Karpas-422 (cell line): ENCODE measurements at regions not wholly inside any gene's neighbourhood (a gene's known extent, or its start where the extent isn't known, plus 50 kb on each side); places are given as distances from the start of the nearest gene placed in this dataset.
"Not testable (repeated sequence)": the region's sequence is repeated elsewhere in the genome, so short reads cannot be mapped to it uniquely, and the experiment has no call there.

ENCODE experiments used
- DNase-seq: peaks from one replicate; pipeline ENCODE4 v3.0.0-alpha.2; 2015
- H2AFZ ChIP-seq: fragments of 200-600 bp; sonication (generic); 2 replicates; pipeline ENCODE4 v1.6.1; 2014; ENCODE audit warnings: antibody characterized with exemption, low read length, mixed read lengths
- H3K27ac ChIP-seq: fragments of 200-600 bp; sonication (generic); 2 replicates; pipeline ENCODE4 v1.5.1; 2014; ENCODE audit warnings: mild to moderate bottlenecking, low read length, moderate library complexity
- H3K27me3 ChIP-seq: fragments of 200-600 bp; sonication (generic); 2 replicates; pipeline ENCODE4 v1.6.1; 2014; ENCODE audit warnings: low read length, mixed read lengths
- H3K36me3 ChIP-seq: fragments of 200-600 bp; sonication (generic); 2 replicates; pipeline ENCODE4 v1.6.1; 2014; ENCODE audit warnings: low read length, mixed read lengths; ENCODE audit not compliant: insufficient read depth
- H3K4me1 ChIP-seq: fragments of 200-600 bp; sonication (generic); 2 replicates; pipeline ENCODE4 v1.6.1; 2014; ENCODE audit warnings: mild to moderate bottlenecking, low read length, mixed read lengths
- H3K4me2 ChIP-seq: fragments of 200-600 bp; sonication (generic); 2 replicates; pipeline ENCODE4 v1.6.1; 2014; ENCODE audit warnings: low read length, low read depth, mild to moderate bottlenecking; ENCODE audit not compliant: poor library complexity, severe bottlenecking
- H3K4me3 ChIP-seq: fragments of 200-600 bp; sonication (generic); 2 replicates; pipeline ENCODE4 v1.5.1; 2014; ENCODE audit warnings: mild to moderate bottlenecking, antibody characterized with exemption, low read length, mixed read lengths
- H3K79me2 ChIP-seq: fragments of 200-600 bp; sonication (generic); 2 replicates; pipeline ENCODE4 v1.6.1; 2014; ENCODE audit warnings: mild to moderate bottlenecking, low read length, mixed read lengths
- H3K9ac ChIP-seq: fragments of 200-600 bp; sonication (generic); 2 replicates; pipeline ENCODE4 v1.6.0; 2014; ENCODE audit warnings: low read length
- H3K9me2 ChIP-seq: fragments of 200-600 bp; sonication (generic), shearing (Covaris generic); replicated peaks from 2 replicates; pipeline ENCODE4 v1.6.0; 2014; ENCODE audit warnings: mild to moderate bottlenecking, low read length, moderate library complexity; ENCODE audit not compliant: insufficient read depth
- H3K9me3 ChIP-seq: fragments of 300-700, 200-600 bp; sonication (generic); 2 replicates; pipeline ENCODE4 v1.6.1; 2014; ENCODE audit warnings: low read length, mixed read lengths
- H4K20me1 ChIP-seq: fragments of 200-600 bp; sonication (generic); 2 replicates; pipeline ENCODE4 v1.6.1; 2014; ENCODE audit warnings: mild to moderate bottlenecking, antibody characterized with exemption, low read length, low read depth; ENCODE audit not compliant: insufficient read depth

DNA sequence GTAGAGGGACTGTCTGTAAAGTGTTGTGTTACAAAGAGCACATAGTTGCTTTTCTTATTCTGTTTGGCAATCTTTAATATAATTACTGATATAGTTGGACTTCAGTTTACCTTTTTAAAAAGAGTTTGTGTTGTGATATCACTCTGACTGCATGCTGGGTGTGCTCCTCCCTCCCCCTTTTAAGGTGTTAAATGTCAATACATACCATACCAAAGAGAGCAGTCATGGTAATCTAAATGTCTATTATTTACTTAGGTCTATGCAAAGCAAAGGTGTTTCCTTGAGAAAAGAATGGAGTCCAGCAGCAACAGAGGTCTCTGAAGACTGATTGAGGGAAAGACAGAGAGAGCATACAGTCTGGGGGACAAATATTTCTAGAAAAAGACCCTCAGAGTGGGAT, 275.1 kb upstream of the NRP1 start:
- H3K4me1 ChIP-seq: no peaks in the 10 kb centered on the region
- no peak overlapping the region for H2AFZ ChIP-seq
- no peak overlapping the region for H3K9ac ChIP-seq
- H3K9me2 ChIP-seq: no peaks in the 10 kb centered on the region
- no peak overlapping the region for H3K27ac ChIP-seq
- H3K79me2 ChIP-seq: no peaks in the 10 kb centered on the region
- no peak for DNase-seq
- H3K27me3 ChIP-seq: no peaks in the 10 kb centered on the region
- no peaks in the 10 kb centered on the region for H3K36me3 ChIP-seq
- no peaks in the 10 kb centered on the region for H4K20me1 ChIP-seq
- H3K4me3 ChIP-seq: no peak overlapping the region
- H3K9me3 ChIP-seq: no peaks in the 10 kb centered on the region; the same call in 1 of the 2 replicates
- no peak overlapping the region for H3K4me2 ChIP-seq

GRCh38 chr10:33602278-33602677, 267.8 kb upstream of the NRP1 start:
- no peaks in the 10 kb centered on the region for H3K27me3 ChIP-seq
- no peak for DNase-seq
- no peak overlapping the region for H2AFZ ChIP-seq
- H3K9me3 ChIP-seq: peaks cover 5% of the 10 kb centered on the region
- H3K27ac ChIP-seq: no peak overlapping the region
- H3K4me3 ChIP-seq: no peak overlapping the region
- no peaks in the 10 kb centered on the region for H3K79me2 ChIP-seq
- H3K4me2 ChIP-seq: no peak overlapping the region
- no peak overlapping the region for H3K9ac ChIP-seq
- no peaks in the 10 kb centered on the region for H3K36me3 ChIP-seq
- no peaks in the 10 kb centered on the region for H4K20me1 ChIP-seq
- no peaks in the 10 kb centered on the region for H3K9me2 ChIP-seq
- no peaks in the 10 kb centered on the region for H3K4me1 ChIP-seq

DNA sequence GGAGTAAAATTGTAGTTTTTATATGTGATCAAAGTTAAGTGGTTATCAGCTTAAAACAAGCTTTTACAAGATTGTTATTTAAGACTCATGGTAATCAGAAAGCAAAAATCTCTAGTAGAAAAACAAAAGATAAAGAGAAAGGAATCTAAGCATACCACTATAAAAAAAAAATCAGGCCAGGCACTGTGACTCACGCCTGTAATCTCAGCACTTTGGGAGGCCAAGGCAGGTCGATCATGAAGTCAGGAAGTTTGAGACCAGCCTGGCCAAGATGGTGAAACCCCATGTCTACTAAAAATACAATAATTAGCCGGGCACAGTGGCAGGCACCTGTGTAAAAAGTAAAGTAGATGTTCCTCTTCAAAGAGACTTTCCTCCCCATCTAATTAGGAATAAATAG, 265.9 kb upstream of the NRP1 start:
- no peak overlapping the region for H2AFZ ChIP-seq
- no peaks in the 10 kb centered on the region for H3K4me1 ChIP-seq

GRCh38 chr10:33596422-33596821, 262.0 kb upstream of the NRP1 start:
- Histone ChIP-seq H2AFZ (no peak overlapping the region), H3K79me2 (no peaks in the 10 kb centered on the region), H3K4me3 (no peak overlapping the region), H3K9ac (no peak overlapping the region), H3K4me1 (no peaks in the 10 kb centered on the region), H3K9me3 (peaks cover 5% of the 10 kb centered on the region), H3K27me3 (no peaks in the 10 kb centered on the region), H3K36me3 (no peaks in the 10 kb centered on the region), H4K20me1 (no peaks in the 10 kb centered on the region), H3K4me2 (no peak overlapping the region), H3K27ac (no peak overlapping the region), H3K9me2 (no peaks in the 10 kb centered on the region)
- no peak for DNase-seq

More for the DNA sequence above, 265.9 kb upstream of the NRP1 start:
- Histone ChIP-seq H3K9ac (no peak overlapping the region), H3K36me3 (no peaks in the 10 kb centered on the region), H3K27me3 (no peaks in the 10 kb centered on the region), H3K79me2 (no peaks in the 10 kb centered on the region), H4K20me1 (no peaks in the 10 kb centered on the region), H3K9me2 (no peaks in the 10 kb centered on the region), H3K4me3 (no peak overlapping the region), H3K9me3 (peaks cover 5% of the 10 kb centered on the region), H3K27ac (no peak overlapping the region), H3K4me2 (no peak overlapping the region)
- no peak for DNase-seq

- no peak for DNase-seq
- Histone ChIP-seq H3K36me3 (no peaks in the 10 kb centered on the region), H3K4me3 (no peak overlapping the region), H3K9ac (no peak overlapping the region), H3K79me2 (no peaks in the 10 kb centered on the region), H3K4me1 (no peaks in the 10 kb centered on the region), H4K20me1 (no peaks in the 10 kb centered on the region), H3K27ac (no peak overlapping the region), H3K4me2 (no peak overlapping the region), H3K9me3 (no peaks in the 10 kb centered on the region; the same call in none of the 2 replicates), H3K27me3 (no peaks in the 10 kb centered on the region), H2AFZ (no peak overlapping the region), H3K9me2 (no peaks in the 10 kb centered on the region)
Observed at GRCh38 chr10:33594475-33594874, 260.0 kb upstream of the NRP1 start.

DNA sequence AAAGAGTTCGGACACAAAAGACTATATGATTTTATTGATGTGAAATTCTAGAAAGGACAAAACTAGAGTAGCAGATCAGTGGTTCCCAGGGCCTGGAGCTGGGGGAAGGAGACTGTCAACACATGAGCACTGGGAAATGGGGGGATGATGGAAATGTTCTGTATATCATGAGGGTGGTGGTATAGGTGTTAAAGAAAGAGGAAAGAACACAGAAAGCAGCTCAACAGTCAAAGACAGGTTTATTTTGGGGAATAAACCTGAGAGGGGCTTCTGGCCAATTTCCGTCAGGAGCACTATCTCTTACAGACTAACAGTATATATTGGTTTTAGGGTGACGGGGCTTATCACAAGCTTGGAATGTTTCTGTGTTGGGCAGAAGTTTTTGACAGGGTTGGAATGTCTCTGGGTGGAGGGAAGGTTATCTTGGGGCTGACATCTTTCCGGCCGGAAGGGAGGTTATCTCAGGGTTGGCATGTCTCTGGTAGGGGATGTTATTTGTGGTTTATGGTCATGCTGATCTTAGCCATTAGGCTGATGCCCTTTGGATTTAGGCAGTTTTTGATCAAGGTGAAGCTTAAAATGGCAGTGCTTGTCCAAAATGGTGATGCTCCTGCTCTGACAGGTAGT, 254.6 kb upstream of the NRP1 start:
- H3K9ac ChIP-seq: no peak overlapping the region
- H3K4me2 ChIP-seq: no peak overlapping the region
- no peaks in the 10 kb centered on the region for H3K79me2 ChIP-seq
- no peaks in the 10 kb centered on the region for H3K9me2 ChIP-seq
- no peaks in the 10 kb centered on the region for H3K27me3 ChIP-seq
- H3K36me3 ChIP-seq: no peaks in the 10 kb centered on the region
- DNase-seq: no peak
- no peaks in the 10 kb centered on the region for H3K4me1 ChIP-seq
- H2AFZ ChIP-seq: no peak overlapping the region
- no peaks in the 10 kb centered on the region; the same call in 1 of the 2 replicates for H3K9me3 ChIP-seq
- H4K20me1 ChIP-seq: no peaks in the 10 kb centered on the region
- H3K4me3 ChIP-seq: no peak overlapping the region
- H3K27ac ChIP-seq: no peak overlapping the region

- not testable (repeated sequence) for H3K27me3 ChIP-seq, H2AFZ ChIP-seq, H3K27ac ChIP-seq, H3K4me3 ChIP-seq, H3K4me2 ChIP-seq, H3K79me2 ChIP-seq, H3K4me1 ChIP-seq, H3K9me2 ChIP-seq, H4K20me1 ChIP-seq, H3K9ac ChIP-seq, H3K36me3 ChIP-seq, H3K9me3 ChIP-seq, DNase-seq
Observed at GRCh38 chr10:33584596-33584995, 250.1 kb upstream of the NRP1 start.

- Histone ChIP-seq H2AFZ (no peak overlapping the region), H3K9me2 (no peaks in the 10 kb centered on the region), H3K27ac (no peak overlapping the region), H3K4me3 (no peak overlapping the region), H3K36me3 (no peaks in the 10 kb centered on the region), H3K27me3 (no peaks in the 10 kb centered on the region), H3K79me2 (no peaks in the 10 kb centered on the region), H3K4me1 (no peaks in the 10 kb centered on the region), H3K4me2 (no peak overlapping the region), H3K9ac (no peak overlapping the region), H4K20me1 (no peaks in the 10 kb centered on the region), H3K9me3 (no peaks in the 10 kb centered on the region; the same call in 1 of the 2 replicates)
- no peak for DNase-seq
Observed at GRCh38 chr10:33579996-33580395, 245.5 kb upstream of the NRP1 start.
